HFFc6 (cell line): ENCODE measurements at regions not wholly inside any gene's neighbourhood (a gene's known extent, or its start where the extent isn't known, plus 50 kb on each side); places are given as distances from the start of the nearest gene placed in this dataset.

ENCODE experiments used
- DNase-seq: peaks from one replicate; pipeline ENCODE4 v3.0.0-alpha.2; 2018
- H3K27ac Mint-ChIP-seq: 2 replicates; pipeline ENCODE4 v1.8.0; 2020; ENCODE audit warnings: mild to moderate bottlenecking, mixed read lengths
- H3K27me3 Mint-ChIP-seq: 2 replicates; pipeline ENCODE4 v1.8.0; 2021; ENCODE audit warnings: mild to moderate bottlenecking, moderate library complexity, mixed read lengths; ENCODE audit not compliant: insufficient read depth
- H3K36me3 Mint-ChIP-seq: 2 replicates; pipeline ENCODE4 v1.8.0; 2021; ENCODE audit warnings: low read depth, mixed read lengths
- H3K4me1 Mint-ChIP-seq: 2 replicates; pipeline ENCODE4 v1.8.0; 2020; ENCODE audit warnings: low read depth, mixed read lengths
- H3K4me3 Mint-ChIP-seq: 2 replicates; pipeline ENCODE4 v1.8.0; 2020; ENCODE audit warnings: mild to moderate bottlenecking, moderate library complexity, mixed read lengths
- H3K9me3 Mint-ChIP-seq: 2 replicates; pipeline ENCODE4 v1.8.0; 2020; ENCODE audit warnings: mild to moderate bottlenecking, mixed read lengths
- CTCF ChIP-seq: fragments of 200-600 bp; sonication (generic); IDR thresholded peaks from 2 replicates; pipeline ENCODE4 v1.5.0; 2021; ENCODE audit warnings: antibody characterized with exemption, mild to moderate bottlenecking

GRCh38 chr12:68506619-68507018 is 104.1 kb upstream of the RAP1B start:
- peaks cover 7% of the 10 kb centered on the region; the same call in 1 of the 2 replicates for H3K27me3 Mint-ChIP-seq
- no peaks in the 10 kb centered on the region for H3K9me3 Mint-ChIP-seq
- DNase-seq = no peak
- TF ChIP-seq CTCF = no peak
- H3K36me3 Mint-ChIP-seq = no peaks in the 10 kb centered on the region
- H3K4me3 Mint-ChIP-seq = no peak overlapping the region
- peaks cover 6% of the 10 kb centered on the region for H3K4me1 Mint-ChIP-seq
- H3K27ac Mint-ChIP-seq = no peak overlapping the region

- no peak overlapping the region for H3K4me3 Mint-ChIP-seq
Observed at GRCh38 chr12:68507657-68508056, 103.0 kb upstream of the RAP1B start.

GRCh38 chr12:68508576-68508975 is 102.1 kb upstream of the RAP1B start:
- H3K4me3 Mint-ChIP-seq = no peak overlapping the region
- TF ChIP-seq CTCF = no peak
- peaks cover 6% of the 10 kb centered on the region for H3K4me1 Mint-ChIP-seq
- DNase-seq = no peak
- peaks cover 7% of the 10 kb centered on the region; the same call in 1 of the 2 replicates for H3K27me3 Mint-ChIP-seq
- H3K36me3 Mint-ChIP-seq = no peaks in the 10 kb centered on the region
- no peaks in the 10 kb centered on the region for H3K9me3 Mint-ChIP-seq
- no peak overlapping the region for H3K27ac Mint-ChIP-seq

More at GRCh38 chr12:68507657-68508056, 103.0 kb upstream of the RAP1B start:
- Mint-ChIP-seq H3K36me3 (no peaks in the 10 kb centered on the region), H3K9me3 (no peaks in the 10 kb centered on the region), H3K4me1 (peaks cover 6% of the 10 kb centered on the region), H3K27me3 (peaks cover 7% of the 10 kb centered on the region; the same call in 1 of the 2 replicates), H3K27ac (no peak overlapping the region)
- DNase-seq = no peak
- TF ChIP-seq CTCF = no peak

- H3K27ac Mint-ChIP-seq = no peak overlapping the region
- no peak for TF ChIP-seq CTCF
- H3K9me3 Mint-ChIP-seq = no peaks in the 10 kb centered on the region
- no peak for DNase-seq
- H3K4me3 Mint-ChIP-seq = no peak overlapping the region
- H3K36me3 Mint-ChIP-seq = no peaks in the 10 kb centered on the region
- peaks cover 4% of the 10 kb centered on the region; the same call in 1 of the 2 replicates for H3K27me3 Mint-ChIP-seq
- peaks cover 6% of the 10 kb centered on the region for H3K4me1 Mint-ChIP-seq
Observed at GRCh38 chr12:68509242-68509641, 101.5 kb upstream of the RAP1B start.

- DNase-seq = no peak
- H3K27me3 Mint-ChIP-seq = peaks cover 2% of the 10 kb centered on the region; the same call in 1 of the 2 replicates
- peaks cover 6% of the 10 kb centered on the region for H3K4me1 Mint-ChIP-seq
- H3K4me3 Mint-ChIP-seq = no peak overlapping the region
- no peaks in the 10 kb centered on the region for H3K36me3 Mint-ChIP-seq
- no peak overlapping the region for H3K27ac Mint-ChIP-seq
- no peaks in the 10 kb centered on the region for H3K9me3 Mint-ChIP-seq
- no peak for TF ChIP-seq CTCF
Observed at GRCh38 chr12:68510397-68510796, 100.3 kb upstream of the RAP1B start.
